ENCODE measurements at regions not wholly inside any gene's neighbourhood (a gene's known extent, or its start where the extent isn't known, plus 50 kb on each side); places are given as distances from the start of the nearest gene placed in this dataset.
"Not testable (repeated sequence)": the region's sequence is repeated elsewhere in the genome, so short reads cannot be mapped to it uniquely, and the experiment has no call there.

DNA sequence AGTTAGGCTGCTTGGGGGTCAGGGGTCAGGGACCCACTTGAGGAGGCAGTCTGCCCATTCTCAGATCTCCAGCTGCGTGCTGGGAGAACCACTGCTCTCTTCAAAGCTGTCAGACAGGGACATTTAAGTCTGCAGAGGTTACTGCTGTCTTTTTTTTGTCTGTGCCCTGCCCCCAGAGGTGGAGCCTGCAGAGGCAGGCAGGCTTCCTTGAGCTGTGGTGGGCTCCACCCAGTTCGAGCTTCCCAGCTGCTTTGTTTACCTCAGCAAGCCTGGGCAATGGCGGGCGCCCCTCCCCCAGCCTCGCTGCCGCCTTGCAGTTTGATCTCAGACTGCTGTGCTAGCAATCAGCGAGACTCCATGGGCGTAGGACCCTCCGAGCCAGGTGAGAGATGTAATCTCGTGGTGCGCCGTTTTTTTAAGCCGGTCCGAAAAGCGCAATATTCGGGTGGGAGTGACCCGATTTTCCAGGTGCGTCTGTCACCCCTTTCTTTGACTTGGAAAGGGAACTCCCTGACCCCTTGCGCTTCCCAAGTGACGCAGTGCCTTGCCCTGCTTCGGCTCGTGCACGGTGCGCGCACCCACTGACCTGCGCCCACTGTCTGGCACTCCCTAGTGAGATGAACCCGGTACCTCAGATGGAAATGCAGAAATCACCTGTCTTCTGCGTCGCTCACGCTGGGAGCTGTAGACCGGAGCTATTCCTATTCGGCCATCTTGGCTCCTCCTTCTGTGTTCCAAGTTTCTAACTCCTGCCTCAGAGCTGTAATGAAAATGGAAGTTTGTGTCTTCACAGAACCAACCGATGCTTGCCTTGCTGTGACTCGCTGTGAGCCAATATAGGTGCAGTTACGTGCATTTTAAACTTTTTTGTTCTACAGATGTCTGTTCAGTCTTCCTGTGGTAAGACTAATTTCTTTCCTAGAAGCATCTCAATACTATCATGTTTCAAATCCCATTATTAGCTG, 156.8 kb upstream of the RPS23 start:
- TF ChIP-seq, protein P1, sequence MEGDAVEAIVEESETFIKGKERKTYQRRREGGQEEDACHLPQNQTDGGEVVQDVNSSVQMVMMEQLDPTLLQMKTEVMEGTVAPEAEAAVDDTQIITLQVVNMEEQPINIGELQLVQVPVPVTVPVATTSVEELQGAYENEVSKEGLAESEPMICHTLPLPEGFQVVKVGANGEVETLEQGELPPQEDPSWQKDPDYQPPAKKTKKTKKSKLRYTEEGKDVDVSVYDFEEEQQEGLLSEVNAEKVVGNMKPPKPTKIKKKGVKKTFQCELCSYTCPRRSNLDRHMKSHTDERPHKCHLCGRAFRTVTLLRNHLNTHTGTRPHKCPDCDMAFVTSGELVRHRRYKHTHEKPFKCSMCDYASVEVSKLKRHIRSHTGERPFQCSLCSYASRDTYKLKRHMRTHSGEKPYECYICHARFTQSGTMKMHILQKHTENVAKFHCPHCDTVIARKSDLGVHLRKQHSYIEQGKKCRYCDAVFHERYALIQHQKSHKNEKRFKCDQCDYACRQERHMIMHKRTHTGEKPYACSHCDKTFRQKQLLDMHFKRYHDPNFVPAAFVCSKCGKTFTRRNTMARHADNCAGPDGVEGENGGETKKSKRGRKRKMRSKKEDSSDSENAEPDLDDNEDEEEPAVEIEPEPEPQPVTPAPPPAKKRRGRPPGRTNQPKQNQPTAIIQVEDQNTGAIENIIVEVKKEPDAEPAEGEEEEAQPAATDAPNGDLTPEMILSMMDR (IDR thresholded peaks at IDR 0.05): not testable (repeated sequence)
- TF ChIP-seq POLR2A (IDR thresholded peaks at IDR 0.05): not testable (repeated sequence)
